Peyer's patch (tissue), 4 donors: ENCODE measurements at regions not wholly inside any gene's neighbourhood (a gene's known extent, or its start where the extent isn't known, plus 50 kb on each side); places are given as distances from the start of the nearest gene placed in this dataset.

Source experiments
- CTCF ChIP-seq, 6 experiments: fragments of 450-650 bp in 4 of 6; fragments of 200-600 bp in 2 of 6; sonication (generic) in 1 of 6; IDR thresholded peaks; one replicate each; pipeline ENCODE4 v1.5.1; 2017 to 2019; ENCODE audit warnings: antibody characterized with exemption in 6 of 6, mild to moderate bottlenecking in 3 of 6, moderate library complexity in 1 of 6
- POLR2A ChIP-seq, 2 donors: fragments of 450-650 bp; IDR thresholded peaks; one replicate each; pipeline ENCODE4 v1.5.1; 2017; ENCODE audit warnings: antibody characterized with exemption in 2 of 2, mild to moderate bottlenecking in 2 of 2, moderate library complexity in 2 of 2

- TF ChIP-seq CTCF (IDR thresholded peaks at IDR 0.05) (no peak), POLR2A (IDR thresholded peaks at IDR 0.05) (no peak)
These were observed 1084.2 kb upstream of the COX7C start for GRCh38 chr5:85533341-85534047.
